ENCODE measurements at regions not wholly inside any gene's neighbourhood (a gene's known extent, or its start where the extent isn't known, plus 50 kb on each side); places are given as distances from the start of the nearest gene placed in this dataset.

GRCh38 chr4:167399201-167399600 lies 164.9 kb upstream of the SPOCK3 start:
- TF ChIP-seq POLR2AphosphoS5 (IDR thresholded peaks at IDR 0.05; ENCODE audit: low read depth, low read length) (no peak), POLR2A (IDR thresholded peaks at IDR 0.05; ENCODE audit: low read depth, low read length) (no peak), TAF1 (IDR thresholded peaks at IDR 0.05; ENCODE audit: low read depth, low read length) (no peak), POU2F2 (IDR thresholded peaks at IDR 0.05; ENCODE audit: low read depth, low read length) (no peak), SPI1 (IDR thresholded peaks at IDR 0.05; ENCODE audit: low read depth, low read length) (no peak)

Data from GM12891 (cell line).